ENCODE measurements at regions not wholly inside any gene's neighbourhood (a gene's known extent, or its start where the extent isn't known, plus 50 kb on each side); places are given as distances from the start of the nearest gene placed in this dataset.
"Not testable (repeated sequence)": the region's sequence is repeated elsewhere in the genome, so short reads cannot be mapped to it uniquely, and the experiment has no call there.

GRCh38 chr5:130845049-130845765, 319.8 kb downstream of the HINT1 start:
- no peak for DNase-seq (ENCODE audit: low read depth in 3 of 3, low spot score in 1 of 3)

- DNase-seq (ENCODE audit: low read depth in 3 of 3, low spot score in 1 of 3) = no peak
Observed at GRCh38 chr5:130836729-130837649, 328.1 kb downstream of the HINT1 start.

- not testable (repeated sequence) for DNase-seq (ENCODE audit: low read depth in 3 of 3, low spot score in 1 of 3)
Observed at GRCh38 chr5:130817598-130818384, 347.3 kb downstream of the HINT1 start.

GRCh38 chr5:130815246-130815645, 349.8 kb downstream of the HINT1 start:
- DNase-seq (ENCODE audit: low read depth in 3 of 3, low spot score in 1 of 3) = no peak

GRCh38 chr5:130808691-130809090, 356.4 kb downstream of the HINT1 start:
- no peak for DNase-seq (ENCODE audit: low read depth in 3 of 3, low spot score in 1 of 3)

- no peak for DNase-seq (ENCODE audit: low read depth in 3 of 3, low spot score in 1 of 3)
Observed at GRCh38 chr5:130805648-130806047, 359.4 kb downstream of the HINT1 start.

GRCh38 chr5:130805036-130805435, 360.0 kb downstream of the HINT1 start:
- DNase-seq (ENCODE audit: low read depth in 3 of 3, low spot score in 1 of 3) = no peak

- DNase-seq (ENCODE audit: low read depth in 3 of 3, low spot score in 1 of 3) = no peak
Observed at GRCh38 chr5:130801963-130802362, 363.1 kb downstream of the HINT1 start.

- no peak for DNase-seq (ENCODE audit: low read depth in 3 of 3, low spot score in 1 of 3)
Observed at GRCh38 chr5:130799015-130799414, 366.0 kb downstream of the HINT1 start.

GRCh38 chr5:130797303-130797702, 367.8 kb downstream of the HINT1 start:
- no peak for DNase-seq (ENCODE audit: low read depth in 3 of 3, low spot score in 1 of 3)

GRCh38 chr5:130796902-130797301, 368.2 kb downstream of the HINT1 start:
- DNase-seq (ENCODE audit: low read depth in 3 of 3, low spot score in 1 of 3) = no peak

- DNase-seq (ENCODE audit: low read depth in 3 of 3, low spot score in 1 of 3) = no peak
Observed at GRCh38 chr5:130796032-130796431, 369.0 kb downstream of the HINT1 start.

- DNase-seq (ENCODE audit: low read depth in 3 of 3, low spot score in 1 of 3) = no peak
Observed at GRCh38 chr5:130795037-130795436, 370.0 kb downstream of the HINT1 start.

GRCh38 chr5:130777794-130778193, 387.3 kb downstream of the HINT1 start:
- DNase-seq (ENCODE audit: low read depth in 3 of 3, low spot score in 1 of 3) = no peak

- DNase-seq (ENCODE audit: low read depth in 3 of 3, low spot score in 1 of 3) = no peak
Observed at GRCh38 chr5:130773813-130774212, 391.2 kb downstream of the HINT1 start.

GRCh38 chr5:130762031-130762430, 403.0 kb downstream of the HINT1 start:
- no peak for DNase-seq (ENCODE audit: low read depth in 3 of 3, low spot score in 1 of 3)

- DNase-seq (ENCODE audit: low read depth in 3 of 3, low spot score in 1 of 3) = no peak
Observed at GRCh38 chr5:130759061-130759460, 406.0 kb downstream of the HINT1 start.

GRCh38 chr5:130747556-130747955, 417.5 kb downstream of the HINT1 start:
- DNase-seq (ENCODE audit: low read depth in 3 of 3, low spot score in 1 of 3) = no peak

GRCh38 chr5:130746641-130747040, 418.4 kb downstream of the HINT1 start:
- DNase-seq (ENCODE audit: low read depth in 3 of 3, low spot score in 1 of 3) = not testable (repeated sequence)

- no peak for DNase-seq (ENCODE audit: low read depth in 3 of 3, low spot score in 1 of 3)
Observed at GRCh38 chr5:130743092-130743491, 422.0 kb downstream of the HINT1 start.

GRCh38 chr5:130740047-130740569, 424.9 kb downstream of the HINT1 start:
- no peak for DNase-seq (ENCODE audit: low read depth in 3 of 3, low spot score in 1 of 3)

Measured in stimulated activated CD4-positive, alpha-beta T cell treated with anti-CD3 and anti-CD28 coated beads, TNF-alpha, amount 100 ng/mL, for 1 hour (primary cell).